Sigmoid colon (tissue), 6 donors: ENCODE measurements at regions not wholly inside any gene's neighbourhood (a gene's known extent, or its start where the extent isn't known, plus 50 kb on each side); places are given as distances from the start of the nearest gene placed in this dataset.

ENCODE experiments used
- DNase-seq: peaks from one replicate; pipeline ENCODE4 v3.0.0-alpha.2; 2019
- H3K27ac ChIP-seq, 4 donors: fragments of 200-600 bp; sonication (generic); one replicate each; pipeline ENCODE4 v1.5.1; 2016 to 2019; ENCODE audit warnings: mild to moderate bottlenecking in 1 of 4
- H3K27me3 ChIP-seq, 3 donors: fragments of 200-600 bp; sonication (generic); one replicate each; pipeline ENCODE4 v1.5.1; 2019; ENCODE audit warnings: mild to moderate bottlenecking in 1 of 3
- H3K36me3 ChIP-seq, 4 donors: fragments of 200-600 bp; sonication (generic); one replicate each; pipeline ENCODE4 v1.5.1; 2016 to 2019
- H3K4me1 ChIP-seq, 4 donors: fragments of 200-600 bp; sonication (generic); one replicate each; pipeline ENCODE4 v1.5.1; 2017 to 2019
- H3K4me3 ChIP-seq, 4 donors: fragments of 200-600 bp; sonication (generic); one replicate each; pipeline ENCODE4 v1.5.1; 2017 to 2019; ENCODE audit warnings: mild to moderate bottlenecking in 2 of 4, moderate library complexity in 1 of 4
- H3K9me3 ChIP-seq, 4 donors: fragments of 200-600 bp in 3 of 4; sonication (generic) in 3 of 4; one replicate each; pipeline versions ENCODE4 v1.5.1 to v1.6.1; 2013 to 2019
- CTCF ChIP-seq, 4 experiments: fragments of 450-650 bp in 3 of 4; fragments of 200-600 bp in 1 of 4; IDR thresholded peaks; one replicate each; pipeline ENCODE4 v1.5.1; 2016 to 2019; ENCODE audit warnings: antibody characterized with exemption in 4 of 4, mild to moderate bottlenecking in 3 of 4, moderate library complexity in 2 of 4
- EP300 ChIP-seq, 4 donors: sonication (generic); formaldehyde crosslinking; IDR thresholded peaks; one replicate each; pipeline ENCODE4 v1.6.1; 2017; ENCODE audit warnings: antibody characterized with exemption in 4 of 4
- POLR2A ChIP-seq, 2 donors: fragments of 450-650 bp; IDR thresholded peaks; one replicate each; pipeline ENCODE4 v1.6.1; 2016; ENCODE audit warnings: antibody characterized with exemption in 2 of 2, mild to moderate bottlenecking in 2 of 2, moderate library complexity in 2 of 2
- POLR2AphosphoS5 ChIP-seq, 4 donors: sonication (generic); formaldehyde crosslinking; IDR thresholded peaks; one replicate each; pipeline ENCODE4 v1.6.1; 2017; ENCODE audit warnings: antibody characterized with exemption in 4 of 4
- WGBS, 2 donors: extraction: QIAGEN DNeasy Blood & Tissue Kit; methylation state at CpG; one replicate each; pipeline ENCODE4 v1.1.7; 2013; 5-methylcytosine and 5-hydroxymethylcytosine counted together
- intact Hi-C: fragments of 100-400 bp; cut with DNase I; formaldehyde crosslinking; loops from one replicate; pipeline ENCODE4 v1.15.1; 2023
- donor health status: healthy with polysubstance abuse.
- donor health status: healthy.

DNA sequence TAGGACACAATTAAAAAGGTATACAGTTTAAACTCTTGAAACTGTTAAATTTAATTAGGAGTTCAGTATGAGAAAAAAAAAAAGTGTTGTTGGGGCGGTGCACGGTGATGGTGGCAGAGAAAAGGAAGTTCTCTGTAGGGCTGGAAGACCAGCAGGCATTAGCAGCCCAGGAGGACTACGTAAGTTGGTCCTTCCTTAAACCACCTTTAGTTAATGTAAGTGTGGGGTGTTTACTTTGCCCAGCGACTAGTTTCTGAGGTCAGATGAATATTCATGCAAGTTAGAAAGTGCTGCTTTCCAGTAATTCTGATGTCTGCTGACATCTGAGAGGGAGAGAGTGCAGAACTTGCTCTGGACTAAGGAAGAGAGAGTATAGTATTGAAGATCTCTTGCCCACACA, 54.9 kb downstream of the NKX2-1 start:
- intact Hi-C loops, result no loop called here
- no peaks in the 10 kb centered on the region for H3K4me1 ChIP-seq
- H3K27me3 ChIP-seq, result no peaks in the 10 kb centered on the region
- 81 to 83% methylated on average over 4 of the region's 4 CpGs for WGBS, 2 donors
- TF ChIP-seq POLR2AphosphoS5 (IDR thresholded peaks at IDR 0.05), result no peak
- TF ChIP-seq EP300 (IDR thresholded peaks at IDR 0.05), result no peak
- no peaks in the 10 kb centered on the region for H3K36me3 ChIP-seq
- no peak overlapping the region for H3K27ac ChIP-seq
- no peak overlapping the region for H3K4me3 ChIP-seq
- no peak for DNase-seq
- no peaks in the 10 kb centered on the region for H3K9me3 ChIP-seq

DNA sequence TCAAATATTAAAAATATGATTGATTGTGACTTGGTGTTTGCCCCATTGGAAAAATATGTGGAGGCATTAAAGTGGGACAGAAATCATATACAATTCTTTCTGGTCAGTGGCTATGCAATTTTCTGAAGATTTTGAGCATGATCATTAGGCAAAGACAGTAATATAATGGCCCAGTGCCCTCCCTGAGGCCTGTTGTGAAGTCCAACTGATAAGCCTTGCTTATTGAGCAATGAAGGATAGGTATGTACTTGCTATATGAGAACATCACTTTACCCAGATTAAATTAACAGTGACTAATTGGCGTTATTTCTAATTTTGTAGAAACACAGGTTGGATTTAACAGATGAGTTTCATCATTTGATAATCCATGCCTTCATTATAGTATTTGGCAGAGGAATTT, 57.1 kb downstream of the NKX2-1 start:
- TF ChIP-seq POLR2A (IDR thresholded peaks at IDR 0.05) (no peak), POLR2AphosphoS5 (IDR thresholded peaks at IDR 0.05) (no peak), CTCF (IDR thresholded peaks at IDR 0.05) (no peak)
- Histone ChIP-seq H3K9me3 (no peaks in the 10 kb centered on the region), H3K27ac (no peak overlapping the region), H3K4me1 (no peaks in the 10 kb centered on the region), H3K36me3 (no peaks in the 10 kb centered on the region), H3K4me3 (no peak overlapping the region), H3K27me3 (no peaks in the 10 kb centered on the region)
- no peak for DNase-seq
- 87 to 88% methylated on average over 1 of the region's 1 CpG for WGBS, 2 donors
- intact Hi-C loops, result no loop called here

- TF ChIP-seq CTCF (IDR thresholded peaks at IDR 0.05) (no peak), POLR2AphosphoS5 (IDR thresholded peaks at IDR 0.05) (no peak), POLR2A (IDR thresholded peaks at IDR 0.05) (no peak), EP300 (IDR thresholded peaks at IDR 0.05) (no peak)
These were observed 64.8 kb downstream of the NKX2-1 start for GRCh38 chr14:36455241-36455627.

GRCh38 chr14:36454599-36455240, 65.3 kb downstream of the NKX2-1 start:
- no peak for DNase-seq
- TF ChIP-seq CTCF (IDR thresholded peaks at IDR 0.05), result no peak
- no peak for TF ChIP-seq EP300 (IDR thresholded peaks at IDR 0.05)
- no peak for TF ChIP-seq POLR2A (IDR thresholded peaks at IDR 0.05)
- no peak for TF ChIP-seq POLR2AphosphoS5 (IDR thresholded peaks at IDR 0.05)
- Histone ChIP-seq H3K9me3 (no peaks in the 10 kb centered on the region), H3K27me3 (no peaks in the 10 kb centered on the region), H3K4me3 (no peak overlapping the region), H3K4me1 (no peaks in the 10 kb centered on the region), H3K27ac (no peak overlapping the region), H3K36me3 (no peaks in the 10 kb centered on the region)
- intact Hi-C loops, result no loop called here
- WGBS, 2 donors, result 9 to 33% methylated on average over 5 of the region's 5 CpGs

More at GRCh38 chr14:36455241-36455627, 64.8 kb downstream of the NKX2-1 start:
- Histone ChIP-seq H3K4me1 (no peaks in the 10 kb centered on the region), H3K27me3 (no peaks in the 10 kb centered on the region), H3K4me3 (no peak overlapping the region), H3K36me3 (no peaks in the 10 kb centered on the region), H3K27ac (no peak overlapping the region), H3K9me3 (no peaks in the 10 kb centered on the region)
- WGBS, 2 donors, result 51 to 74% methylated on average over 2 of the region's 2 CpGs
- intact Hi-C loops, result no loop called here
- DNase-seq, result no peak

DNA sequence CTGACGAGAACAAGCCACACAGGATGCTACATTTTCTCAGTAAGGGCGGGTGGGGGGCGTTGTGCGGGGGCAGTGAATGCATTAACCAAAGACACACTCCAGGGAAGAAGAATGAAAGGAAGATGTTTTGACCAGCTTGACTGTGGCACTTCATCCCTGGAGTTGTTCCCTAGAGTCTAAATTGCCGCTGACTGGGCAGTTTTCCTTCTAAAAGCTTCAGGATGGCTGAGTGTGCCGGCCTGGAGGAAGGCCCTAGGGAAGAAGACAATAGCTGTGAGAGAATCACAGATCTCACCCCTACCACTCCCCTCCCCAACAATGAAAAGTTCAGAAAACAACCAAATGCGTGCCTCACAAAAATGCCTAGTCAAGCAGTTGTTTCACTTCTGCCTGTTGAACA, 67.2 kb downstream of the NKX2-1 start:
- Histone ChIP-seq H3K4me3 (no peak overlapping the region), H3K4me1 (no peaks in the 10 kb centered on the region), H3K9me3 (no peaks in the 10 kb centered on the region), H3K36me3 (no peaks in the 10 kb centered on the region), H3K27ac (no peak overlapping the region), H3K27me3 (no peaks in the 10 kb centered on the region)
- no peak for DNase-seq
- 66 to 87% methylated on average over 7 of the region's 7 CpGs for WGBS, 2 donors
- TF ChIP-seq CTCF (IDR thresholded peaks at IDR 0.05) (no peak), POLR2A (IDR thresholded peaks at IDR 0.05) (no peak), POLR2AphosphoS5 (IDR thresholded peaks at IDR 0.05) (no peak), EP300 (IDR thresholded peaks at IDR 0.05) (no peak)
- intact Hi-C loops, result no loop called here
